GM23248 (cell line): ENCODE measurements at regions not wholly inside any gene's neighbourhood (a gene's known extent, or its start where the extent isn't known, plus 50 kb on each side); places are given as distances from the start of the nearest gene placed in this dataset.

Source experiments
- EZH2 ChIP-seq: fragments of 200-600 bp; sonication (generic); IDR thresholded peaks from 2 replicates; pipeline ENCODE4 v1.6.1; 2018; ENCODE audit warnings: antibody characterized with exemption, mild to moderate bottlenecking; ENCODE audit not compliant: insufficient read depth, poor library complexity, severe bottlenecking
- EZH2phosphoT487 ChIP-seq: fragments of 200-600 bp; sonication (generic); IDR thresholded peaks from 2 replicates; pipeline ENCODE4 v1.6.1; 2018; ENCODE audit warnings: antibody characterized with exemption, moderate library complexity, mild to moderate bottlenecking, low read depth; ENCODE audit not compliant: insufficient read depth

DNA sequence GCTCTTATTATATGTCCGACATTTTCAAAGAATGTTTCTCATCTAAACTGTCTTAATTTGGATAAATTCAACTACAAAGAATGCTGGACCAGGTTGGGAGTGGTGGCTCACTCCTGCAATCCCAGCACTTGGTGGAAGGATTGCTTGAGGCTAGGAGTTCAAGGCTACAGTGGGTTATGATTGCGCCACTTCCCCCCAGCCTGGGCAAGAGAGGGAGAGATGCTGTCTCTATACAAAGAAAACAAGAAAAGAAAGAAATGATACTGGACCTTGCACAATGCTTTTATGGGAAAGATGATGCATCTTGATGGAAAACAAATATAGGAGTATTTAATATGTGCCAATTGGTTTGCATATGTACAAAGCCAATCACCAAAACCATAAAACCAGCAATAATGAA lies 296.7 kb downstream of the LPIN1 start:
- TF ChIP-seq EZH2 (no peak), EZH2phosphoT487 (no peak)
